A549 (cell line): ENCODE measurements at regions not wholly inside any gene's neighbourhood (a gene's known extent, or its start where the extent isn't known, plus 50 kb on each side); places are given as distances from the start of the nearest gene placed in this dataset.

ENCODE experiments used
- CHD2 ChIP-seq: fragments of 150-350 bp; IDR thresholded peaks from 2 replicates; pipeline ENCODE4 v1.6.1; 2014; ENCODE audit warnings: low read length; ENCODE audit not compliant: partially characterized antibody
- CTCF ChIP-seq: fragments of >200 bp; sonication (Bioruptor Twin); formaldehyde crosslinking; IDR thresholded peaks from 3 replicates; pipeline ENCODE4 v1.5.1; 2016
- ELK1 ChIP-seq: fragments of 150-350 bp; IDR thresholded peaks from 2 replicates; pipeline ENCODE4 v1.6.1; 2014; ENCODE audit warnings: low read depth, mild to moderate bottlenecking, low read length
- JUN ChIP-seq, 2 experiments: fragments of >200 bp; sonication (Bioruptor Twin); formaldehyde crosslinking; IDR thresholded peaks; 2 replicates in 1 of 2; 3 replicates in 1 of 2; pipeline ENCODE4 v1.6.1; 2016 to 2017
- MAX ChIP-seq: IDR thresholded peaks from 2 replicates; pipeline ENCODE4 v1.6.1; 2012
- MAZ ChIP-seq: fragments of 150-350 bp; IDR thresholded peaks from 2 replicates; pipeline ENCODE4 v1.6.1; 2014; ENCODE audit warnings: antibody characterized with exemption, low read depth, low read length, borderline replicate concordance
- PHF8 ChIP-seq: fragments of 200-600 bp; sonication (generic); IDR thresholded peaks from 2 replicates; pipeline ENCODE4 v1.6.1; 2016; ENCODE audit warnings: low read depth, mild to moderate bottlenecking, antibody characterized with exemption, moderate library complexity, borderline replicate concordance
- POLR2A ChIP-seq: IDR thresholded peaks from 2 replicates; pipeline ENCODE4 v1.6.1; 2012; ENCODE audit warnings: mild to moderate bottlenecking, low read length
- RAD21 ChIP-seq, 2 experiments: fragments of >200 bp in 1 of 2; sonication (Bioruptor Twin) in 1 of 2; formaldehyde crosslinking in 1 of 2; IDR thresholded peaks in 1 of 2; conservative IDR thresholded peaks in 1 of 2; 2 replicates in 1 of 2; 3 replicates in 1 of 2; pipeline ENCODE4 v1.6.1; 2012 to 2018; ENCODE audit warnings: inconsistent platforms in 1 of 2
- RCOR1 ChIP-seq: fragments of 150-350 bp; IDR thresholded peaks from 2 replicates; pipeline ENCODE4 v1.6.1; 2014; ENCODE audit warnings: antibody characterized with exemption, low read length, low read depth
- REST ChIP-seq: fragments of 200-600 bp; sonication (generic); IDR thresholded peaks from 2 replicates; pipeline ENCODE4 v1.6.1; 2016; ENCODE audit warnings: antibody characterized with exemption, mild to moderate bottlenecking, moderate library complexity
- USF2 ChIP-seq: fragments of 450-650 bp; IDR thresholded peaks from 2 replicates; pipeline ENCODE4 v1.6.1; 2014; ENCODE audit warnings: antibody characterized with exemption
- ZC3H11A ChIP-seq: fragments of 450-650 bp; IDR thresholded peaks from 2 replicates; pipeline ENCODE4 v1.6.1; 2014; ENCODE audit warnings: antibody characterized with exemption, mild to moderate bottlenecking
- ZFP36 ChIP-seq: fragments of 450-650 bp; IDR thresholded peaks from 2 replicates; pipeline ENCODE4 v1.6.1; 2014; ENCODE audit warnings: borderline replicate concordance; ENCODE audit not compliant: partially characterized antibody

- TF ChIP-seq PHF8 (no peak), RAD21 (conservative IDR thresholded peaks at IDR 0.05 in 1 of 2, IDR thresholded peaks at IDR 0.05 in 1 of 2) (no peak), JUN (IDR thresholded peaks at IDR 0.05) (no peak), CTCF (no peak), ELK1 (no peak), MAX (no peak), ZC3H11A (no peak), POLR2A (no peak), CHD2 (no peak), MAZ (no peak), RCOR1 (no peak), USF2 (no peak), REST (no peak), ZFP36 (no peak)
Observed at GRCh38 chr2:16506366-16506765, 159.3 kb downstream of the CYRIA start.
